Glomerular visceral epithelial cell (primary cell): ENCODE measurements at regions not wholly inside any gene's neighbourhood (a gene's known extent, or its start where the extent isn't known, plus 50 kb on each side); places are given as distances from the start of the nearest gene placed in this dataset.
"Not testable (repeated sequence)": the region's sequence is repeated elsewhere in the genome, so short reads cannot be mapped to it uniquely, and the experiment has no call there.

Experiments
- DNase-seq: peaks from one replicate; pipeline ENCODE4 v3.0.0-alpha.2; 2016; ENCODE audit errors: extremely low spot score

- DNase-seq, result no peak
Measured at GRCh38 chr13:103908274-103908673, 842.1 kb upstream of the SLC10A2 start.

DNA sequence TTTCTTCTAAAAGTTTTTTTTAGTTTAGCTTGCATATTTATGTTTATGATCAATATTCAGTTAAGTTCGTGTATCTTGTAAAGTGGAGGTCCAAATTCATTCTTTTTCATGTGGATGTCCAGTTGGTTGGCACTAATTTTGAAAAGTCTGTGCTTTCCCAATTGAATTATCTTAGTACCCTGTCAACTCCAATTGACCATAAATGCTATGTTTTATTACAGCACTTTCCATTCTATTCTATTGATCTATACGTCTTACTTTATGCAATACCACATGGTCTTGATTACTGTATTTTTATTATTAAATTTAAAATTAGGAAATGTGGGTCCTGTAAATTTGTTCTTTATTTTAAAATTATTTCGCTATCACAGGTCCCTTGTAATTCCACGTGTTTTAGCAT is 837.6 kb upstream of the SLC10A2 start:
- no peak for DNase-seq

GRCh38 chr13:103898481-103898880 is 832.3 kb upstream of the SLC10A2 start:
- no peak for DNase-seq

GRCh38 chr13:103895835-103896531 is 829.8 kb upstream of the SLC10A2 start:
- DNase-seq, result no peak

DNA sequence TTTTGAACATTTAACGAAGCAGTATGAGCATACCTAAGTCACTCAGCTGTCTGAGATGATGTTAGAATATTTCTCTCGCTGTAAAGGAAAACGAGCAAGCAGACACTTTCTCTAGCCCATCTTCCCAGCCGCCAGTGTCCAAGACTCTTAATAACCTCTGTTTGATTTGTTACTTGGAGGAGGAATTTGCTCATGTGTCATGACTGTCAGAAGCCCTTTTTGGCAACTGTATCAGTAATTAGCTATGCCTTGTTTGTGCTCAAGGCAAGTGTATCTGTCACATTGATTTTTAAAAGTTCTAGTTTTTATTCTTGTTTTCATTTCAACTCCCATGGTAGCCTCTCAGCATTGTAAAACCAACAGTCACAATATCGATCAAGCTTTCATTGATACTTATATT is 828.4 kb upstream of the SLC10A2 start:
- no peak for DNase-seq

- DNase-seq, result no peak
Measured at GRCh38 chr13:103884101-103884723, 818.0 kb upstream of the SLC10A2 start.

DNA sequence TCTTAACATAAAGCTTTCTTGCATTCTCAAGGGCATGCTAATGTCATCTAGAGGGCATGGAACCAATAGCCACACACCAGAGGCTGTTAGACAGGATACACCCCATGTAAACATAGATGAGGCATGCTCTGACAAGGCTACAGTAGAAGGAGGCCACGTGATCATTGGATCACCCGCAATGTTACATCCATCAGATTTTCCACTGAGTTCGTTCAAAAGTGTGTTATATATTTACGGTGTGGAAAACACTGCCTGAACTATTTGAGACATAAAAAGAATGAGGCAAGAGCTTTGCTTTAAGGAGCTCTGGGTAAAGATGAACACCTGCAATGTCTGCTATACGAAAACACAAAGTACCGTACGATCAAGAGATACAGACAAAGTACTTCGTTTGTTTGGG is 817.5 kb upstream of the SLC10A2 start:
- DNase-seq, result no peak

GRCh38 chr13:103883164-103883563 is 816.9 kb upstream of the SLC10A2 start:
- peak; percentile 96 for DNase-seq

DNA sequence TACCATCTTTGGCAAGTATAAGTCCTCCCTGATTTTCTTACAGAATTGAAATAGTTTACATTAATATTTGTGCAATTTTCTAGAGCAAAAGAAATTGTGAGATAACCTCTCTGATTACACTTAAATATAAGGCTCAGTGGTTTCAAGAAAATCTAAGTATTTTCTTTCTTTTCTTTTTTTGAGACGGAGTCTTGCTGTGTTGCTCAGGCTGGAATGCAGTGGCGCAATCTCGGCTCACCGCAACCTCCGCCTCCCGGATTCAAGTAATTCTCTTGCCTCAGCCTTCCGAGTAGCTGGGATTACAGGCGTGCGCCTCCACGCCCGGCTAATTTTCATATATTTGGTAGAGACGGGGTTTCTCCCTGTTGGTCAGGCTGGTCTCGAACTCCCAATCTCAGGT is 813.9 kb upstream of the SLC10A2 start:
- not testable (repeated sequence) for DNase-seq

GRCh38 chr13:103878891-103879605 is 812.8 kb upstream of the SLC10A2 start:
- no peak for DNase-seq

GRCh38 chr13:103876571-103876970 is 810.4 kb upstream of the SLC10A2 start:
- no peak for DNase-seq

DNA sequence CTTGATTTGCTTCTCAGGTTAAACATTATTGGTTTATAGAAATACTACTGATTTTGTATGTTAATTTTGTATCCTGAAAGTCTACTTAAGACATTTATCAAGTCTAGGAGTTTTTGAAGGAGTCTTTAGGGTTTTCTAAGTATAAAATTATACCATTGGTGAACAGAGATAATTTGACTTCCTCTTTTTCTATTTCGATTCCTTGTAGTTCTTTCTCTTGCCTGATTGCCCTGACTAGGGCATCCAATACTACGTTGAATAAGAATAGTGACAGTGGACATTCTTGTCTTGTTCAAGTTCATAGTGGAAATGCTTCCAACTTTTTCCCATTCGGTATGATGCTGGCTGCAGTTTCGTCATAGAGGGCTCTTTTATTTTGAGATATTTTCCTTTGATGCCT is 807.5 kb upstream of the SLC10A2 start:
- no peak for DNase-seq

- DNase-seq, result no peak
Measured at GRCh38 chr13:103866048-103866447, 799.8 kb upstream of the SLC10A2 start.

DNA sequence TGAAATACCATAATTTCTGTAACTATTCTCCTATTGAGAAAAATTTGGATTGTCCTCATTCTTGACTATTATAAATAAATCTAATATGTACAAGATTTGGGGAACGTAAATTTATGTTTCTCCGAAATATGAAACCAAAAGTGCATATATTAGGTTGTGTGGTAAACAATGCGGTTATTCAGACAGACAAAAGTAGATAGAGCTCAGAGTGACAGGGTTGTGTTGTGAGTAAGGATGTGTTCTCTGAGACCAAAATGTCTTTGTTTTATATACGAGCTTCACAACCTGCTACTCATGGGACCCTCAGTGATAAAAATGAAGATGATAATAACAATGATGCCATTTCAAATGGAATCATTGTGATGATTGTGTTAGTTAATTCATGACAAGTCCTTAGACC is 796.3 kb upstream of the SLC10A2 start:
- DNase-seq, result no peak

GRCh38 chr13:103859952-103860351 is 793.7 kb upstream of the SLC10A2 start:
- no peak for DNase-seq

- DNase-seq, result no peak
Measured at GRCh38 chr13:103852036-103852435, 785.8 kb upstream of the SLC10A2 start.

DNA sequence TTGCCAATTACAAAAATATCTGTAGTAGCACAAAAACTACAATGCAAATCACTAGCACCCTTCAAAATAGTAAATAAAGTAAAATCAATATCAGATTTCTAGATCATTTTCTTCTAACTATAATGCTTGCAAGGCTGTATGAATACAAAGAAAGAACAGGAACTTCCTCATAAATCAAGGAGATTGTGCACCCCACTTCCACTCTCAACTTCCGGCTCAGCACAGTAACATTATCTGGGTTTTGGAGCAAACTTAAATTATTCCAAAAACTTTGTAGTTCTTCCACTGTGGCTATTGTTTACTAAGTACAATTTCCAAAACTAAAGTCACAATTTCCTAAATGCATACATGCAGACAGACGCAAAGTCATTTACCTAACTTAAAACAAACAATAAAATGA is 778.3 kb upstream of the SLC10A2 start:
- DNase-seq, result no peak

DNA sequence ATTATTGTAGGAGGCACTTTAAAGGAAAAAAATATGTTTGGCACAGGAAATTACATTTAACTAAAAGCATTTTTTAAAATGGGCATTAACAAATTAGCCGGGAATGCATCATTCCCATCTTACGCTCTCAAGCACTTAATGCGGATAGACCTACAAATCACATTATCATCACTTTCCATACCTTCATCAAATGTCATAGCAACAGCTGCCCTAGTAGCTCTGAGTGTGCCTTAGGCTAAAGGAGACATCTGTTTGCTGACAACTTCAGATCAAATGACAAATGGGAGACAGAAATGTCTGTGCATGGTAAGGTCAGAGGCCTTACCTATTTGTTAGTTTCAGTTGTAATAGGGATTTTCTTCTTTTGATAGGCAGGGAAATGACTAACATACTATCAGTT is 773.2 kb upstream of the SLC10A2 start:
- no peak for DNase-seq

- DNase-seq, result no peak
Measured at GRCh38 chr13:103835052-103835451, 768.8 kb upstream of the SLC10A2 start.

DNA sequence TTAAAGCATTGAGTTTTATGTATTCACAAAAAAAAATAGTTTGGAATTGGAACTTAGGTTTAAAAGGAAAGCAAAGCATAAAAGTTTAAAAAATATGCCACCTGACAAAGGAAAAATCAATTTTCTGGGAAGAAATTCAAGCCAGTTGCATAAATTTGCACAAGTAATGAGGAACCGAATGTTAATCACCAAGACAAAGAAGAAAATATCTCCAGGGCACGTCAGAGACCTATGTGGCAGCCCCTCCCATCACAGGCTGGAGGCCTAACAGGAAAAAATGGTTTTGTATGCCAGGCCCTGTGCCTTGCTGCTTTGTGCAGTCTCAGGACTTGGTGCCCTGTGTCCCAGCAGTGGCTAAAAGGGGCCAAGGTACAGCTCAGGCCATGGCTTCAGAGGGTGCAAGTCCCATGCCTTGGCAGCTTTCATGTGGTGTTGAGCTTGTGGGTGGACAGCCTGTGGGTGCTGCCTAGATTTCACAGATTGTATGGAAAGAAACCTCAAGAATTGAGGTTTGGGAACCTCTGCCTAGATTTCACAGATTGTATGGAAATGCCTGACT is 767.2 kb upstream of the SLC10A2 start:
- DNase-seq, result no peak

GRCh38 chr13:103815619-103816018 is 749.4 kb upstream of the SLC10A2 start:
- peak; percentile 1 for DNase-seq

DNA sequence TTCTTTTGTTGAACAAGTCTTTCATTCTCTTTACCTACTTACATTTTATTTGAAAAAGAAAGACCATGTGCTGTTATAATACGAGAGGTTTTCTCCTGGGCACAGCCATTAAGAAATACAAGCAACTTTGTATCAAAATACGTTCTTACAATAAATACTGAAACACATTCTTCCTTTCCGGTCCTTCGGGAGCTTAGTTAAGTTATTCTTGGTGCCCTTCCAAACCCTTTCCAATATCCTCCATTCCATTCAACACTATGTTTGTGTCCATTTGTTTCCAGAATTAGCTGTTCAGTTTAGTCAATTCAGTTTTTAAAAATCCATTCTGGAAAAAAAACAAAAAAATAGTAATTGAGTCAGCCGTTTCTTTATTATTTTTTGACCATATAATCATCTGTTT is 746.8 kb upstream of the SLC10A2 start:
- DNase-seq, result no peak

DNA sequence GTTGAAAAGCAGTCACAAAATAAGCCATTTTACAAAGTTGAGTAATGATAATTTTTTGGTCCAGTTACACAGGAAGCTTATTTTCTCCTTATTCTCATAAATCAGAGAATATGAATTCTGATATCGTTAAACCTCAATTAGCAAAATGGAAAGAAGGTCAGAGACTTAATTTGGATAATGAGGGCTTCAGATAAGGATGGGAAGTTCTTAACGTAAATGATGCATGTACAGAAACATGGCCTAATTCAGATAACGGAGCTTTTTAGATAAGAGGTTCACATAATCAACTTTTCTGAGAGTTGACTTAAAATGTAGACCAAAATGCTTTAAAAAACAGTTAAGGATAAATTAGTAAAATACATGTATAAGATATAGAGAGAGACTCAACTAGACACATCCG is 746.3 kb upstream of the SLC10A2 start:
- no peak for DNase-seq
